ENCODE measurements at regions not wholly inside any gene's neighbourhood (a gene's known extent, or its start where the extent isn't known, plus 50 kb on each side); places are given as distances from the start of the nearest gene placed in this dataset.

DNA sequence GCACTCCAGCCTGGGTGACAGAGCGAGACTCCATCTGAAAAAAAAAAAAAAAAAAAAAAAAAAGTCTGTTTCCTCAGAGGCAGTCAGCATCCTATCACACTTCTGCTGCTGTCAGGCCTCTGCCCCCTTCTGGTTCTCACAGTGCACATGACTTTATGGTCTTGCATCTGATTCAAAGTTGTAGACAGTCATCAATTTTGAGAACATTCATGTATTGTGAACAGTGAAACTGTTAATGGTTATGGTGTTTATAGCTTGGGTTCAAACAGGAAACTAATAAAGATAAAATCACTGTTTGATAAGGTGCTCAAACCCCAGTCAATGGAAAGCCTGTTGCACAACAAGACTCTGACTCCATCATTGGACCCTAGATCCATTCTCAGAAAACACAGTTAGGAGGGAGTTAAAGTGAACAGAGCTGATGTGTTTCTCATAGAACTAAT, 61.4 kb downstream of the FOXD1 start:
- TF ChIP-seq, protein P1, sequence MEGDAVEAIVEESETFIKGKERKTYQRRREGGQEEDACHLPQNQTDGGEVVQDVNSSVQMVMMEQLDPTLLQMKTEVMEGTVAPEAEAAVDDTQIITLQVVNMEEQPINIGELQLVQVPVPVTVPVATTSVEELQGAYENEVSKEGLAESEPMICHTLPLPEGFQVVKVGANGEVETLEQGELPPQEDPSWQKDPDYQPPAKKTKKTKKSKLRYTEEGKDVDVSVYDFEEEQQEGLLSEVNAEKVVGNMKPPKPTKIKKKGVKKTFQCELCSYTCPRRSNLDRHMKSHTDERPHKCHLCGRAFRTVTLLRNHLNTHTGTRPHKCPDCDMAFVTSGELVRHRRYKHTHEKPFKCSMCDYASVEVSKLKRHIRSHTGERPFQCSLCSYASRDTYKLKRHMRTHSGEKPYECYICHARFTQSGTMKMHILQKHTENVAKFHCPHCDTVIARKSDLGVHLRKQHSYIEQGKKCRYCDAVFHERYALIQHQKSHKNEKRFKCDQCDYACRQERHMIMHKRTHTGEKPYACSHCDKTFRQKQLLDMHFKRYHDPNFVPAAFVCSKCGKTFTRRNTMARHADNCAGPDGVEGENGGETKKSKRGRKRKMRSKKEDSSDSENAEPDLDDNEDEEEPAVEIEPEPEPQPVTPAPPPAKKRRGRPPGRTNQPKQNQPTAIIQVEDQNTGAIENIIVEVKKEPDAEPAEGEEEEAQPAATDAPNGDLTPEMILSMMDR (conservative IDR thresholded peaks at IDR 0.05): peak; percentile 17; the same call in 1 of the 2 replicates
- TF ChIP-seq ZFX (IDR thresholded peaks at IDR 0.05): no peak
